Esophagus squamous epithelium (tissue), 4 donors: ENCODE measurements at regions not wholly inside any gene's neighbourhood (a gene's known extent, or its start where the extent isn't known, plus 50 kb on each side); places are given as distances from the start of the nearest gene placed in this dataset.

Source experiments
- CTCF ChIP-seq, 6 experiments: fragments of 450-650 bp in 4 of 6; fragments of 200-600 bp in 2 of 6; sonication (generic) in 2 of 6; IDR thresholded peaks; one replicate each; pipeline ENCODE4 v1.5.1; 2016 to 2019; ENCODE audit warnings: antibody characterized with exemption in 6 of 6, mild to moderate bottlenecking in 4 of 6, moderate library complexity in 4 of 6
- POLR2A ChIP-seq, 4 donors: fragments of 450-650 bp; IDR thresholded peaks; one replicate each; pipeline ENCODE4 v1.6.1; 2017; ENCODE audit warnings: antibody characterized with exemption in 4 of 4, mild to moderate bottlenecking in 4 of 4, moderate library complexity in 3 of 4

GRCh38 chr7:84528756-84529479 is 334.3 kb upstream of the SEMA3A start:
- no peak for TF ChIP-seq CTCF (IDR thresholded peaks at IDR 0.05)
- no peak for TF ChIP-seq POLR2A (IDR thresholded peaks at IDR 0.05)
